Tibial nerve (tissue), 4 donors: ENCODE measurements at regions not wholly inside any gene's neighbourhood (a gene's known extent, or its start where the extent isn't known, plus 50 kb on each side); places are given as distances from the start of the nearest gene placed in this dataset.
"Not testable (repeated sequence)": the region's sequence is repeated elsewhere in the genome, so short reads cannot be mapped to it uniquely, and the experiment has no call there.

Experiments used
- DNase-seq, 2 donors: peaks; one replicate each; pipeline ENCODE4 v3.0.0-alpha.2; 2019; ENCODE audit warnings: low spot score in 2 of 2
- H3K27ac ChIP-seq, 4 donors: fragments of 200-600 bp; sonication (generic) in 3 of 4; one replicate each; pipeline ENCODE4 v1.5.1; 2017 to 2019; ENCODE audit warnings: mild to moderate bottlenecking in 1 of 4
- H3K27me3 ChIP-seq, 2 donors: fragments of 200-600 bp; sonication (generic) in 1 of 2; one replicate each; pipeline versions ENCODE4 v1.5.1 to v1.6.0; 2017 to 2019
- H3K36me3 ChIP-seq, 3 donors: fragments of 200-600 bp; sonication (generic); one replicate each; pipeline ENCODE4 v1.5.1; 2018 to 2019
- H3K4me1 ChIP-seq, 4 donors: fragments of 200-600 bp; sonication (generic) in 3 of 4; one replicate each; pipeline ENCODE4 v1.5.1; 2017 to 2019
- H3K4me3 ChIP-seq, 4 donors: fragments of 200-600 bp; sonication (generic) in 3 of 4; one replicate each; pipeline ENCODE4 v1.5.1; 2017 to 2019; ENCODE audit warnings: mild to moderate bottlenecking in 1 of 4, moderate library complexity in 1 of 4
- H3K9me3 ChIP-seq, 4 donors: fragments of 200-600 bp; sonication (generic) in 3 of 4; one replicate each; pipeline ENCODE4 v1.5.1; 2017 to 2019
- EP300 ChIP-seq, 2 donors: sonication (generic); formaldehyde crosslinking; IDR thresholded peaks; one replicate each; pipeline ENCODE4 v1.6.1; 2017; ENCODE audit warnings: antibody characterized with exemption in 2 of 2, mild to moderate bottlenecking in 1 of 2
- POLR2A ChIP-seq, 2 donors: fragments of 450-650 bp; IDR thresholded peaks; one replicate each; pipeline ENCODE4 v1.6.1; 2017; ENCODE audit warnings: antibody characterized with exemption in 2 of 2, mild to moderate bottlenecking in 2 of 2, moderate library complexity in 2 of 2
- WGBS, 2 donors: methylation state at CpG; one replicate each; pipeline ENCODE4 v1.1.5; 2018; 5-methylcytosine and 5-hydroxymethylcytosine counted together
- TF ChIP-seq, protein P1 (sequence below), 5 experiments: fragments of 200-600 bp in 3 of 5; fragments of 450-650 bp in 2 of 5; sonication (generic) in 3 of 5; IDR thresholded peaks; one replicate each; pipeline ENCODE4 v1.5.1; 2016 to 2019; ENCODE audit warnings: antibody characterized with exemption in 5 of 5, mild to moderate bottlenecking in 3 of 5, moderate library complexity in 2 of 5

GRCh38 chr6:12355354-12355753 lies 65.2 kb downstream of the EDN1 start:
- no peaks in the 10 kb centered on the region for H3K4me1 ChIP-seq
- H3K4me3 ChIP-seq: no peak overlapping the region
- no peaks in the 10 kb centered on the region for H3K36me3 ChIP-seq
- WGBS, 2 donors: 86 to 96% methylated on average over 3 of the region's 3 CpGs
- TF ChIP-seq POLR2A (IDR thresholded peaks at IDR 0.05) (no peak), EP300 (IDR thresholded peaks at IDR 0.05) (no peak)
- TF ChIP-seq, protein P1, sequence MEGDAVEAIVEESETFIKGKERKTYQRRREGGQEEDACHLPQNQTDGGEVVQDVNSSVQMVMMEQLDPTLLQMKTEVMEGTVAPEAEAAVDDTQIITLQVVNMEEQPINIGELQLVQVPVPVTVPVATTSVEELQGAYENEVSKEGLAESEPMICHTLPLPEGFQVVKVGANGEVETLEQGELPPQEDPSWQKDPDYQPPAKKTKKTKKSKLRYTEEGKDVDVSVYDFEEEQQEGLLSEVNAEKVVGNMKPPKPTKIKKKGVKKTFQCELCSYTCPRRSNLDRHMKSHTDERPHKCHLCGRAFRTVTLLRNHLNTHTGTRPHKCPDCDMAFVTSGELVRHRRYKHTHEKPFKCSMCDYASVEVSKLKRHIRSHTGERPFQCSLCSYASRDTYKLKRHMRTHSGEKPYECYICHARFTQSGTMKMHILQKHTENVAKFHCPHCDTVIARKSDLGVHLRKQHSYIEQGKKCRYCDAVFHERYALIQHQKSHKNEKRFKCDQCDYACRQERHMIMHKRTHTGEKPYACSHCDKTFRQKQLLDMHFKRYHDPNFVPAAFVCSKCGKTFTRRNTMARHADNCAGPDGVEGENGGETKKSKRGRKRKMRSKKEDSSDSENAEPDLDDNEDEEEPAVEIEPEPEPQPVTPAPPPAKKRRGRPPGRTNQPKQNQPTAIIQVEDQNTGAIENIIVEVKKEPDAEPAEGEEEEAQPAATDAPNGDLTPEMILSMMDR (IDR thresholded peaks at IDR 0.05): no peak
- H3K27me3 ChIP-seq: no peaks in the 10 kb centered on the region
- no peak overlapping the region for H3K27ac ChIP-seq
- peaks cover 0 to 30% (median 0%) of the 10 kb centered on the region in 4 donors for H3K9me3 ChIP-seq
- no peak for DNase-seq

GRCh38 chr6:12356431-12356830 lies 66.3 kb downstream of the EDN1 start:
- Histone ChIP-seq H3K4me1 (no peaks in the 10 kb centered on the region), H3K27ac (no peak overlapping the region), H3K9me3 (peaks cover 0 to 20% (median 0%) of the 10 kb centered on the region in 4 donors), H3K4me3 (no peak overlapping the region), H3K36me3 (no peaks in the 10 kb centered on the region), H3K27me3 (no peaks in the 10 kb centered on the region)
- TF ChIP-seq POLR2A (IDR thresholded peaks at IDR 0.05) (no peak), EP300 (IDR thresholded peaks at IDR 0.05) (no peak)
- TF ChIP-seq, protein P1 (IDR thresholded peaks at IDR 0.05): no peak
- DNase-seq: no peak
- 80 to 84% methylated on average over 3 of the region's 3 CpGs for WGBS, 2 donors

GRCh38 chr6:12356983-12357972 lies 67.1 kb downstream of the EDN1 start:
- H3K4me1 ChIP-seq: no peaks in the 10 kb centered on the region
- H3K27me3 ChIP-seq: no peaks in the 10 kb centered on the region
- no peaks in the 10 kb centered on the region for H3K36me3 ChIP-seq
- WGBS, 2 donors: 73 to 81% methylated on average over 11 of the region's 11 CpGs
- TF ChIP-seq, protein P1 (IDR thresholded peaks at IDR 0.05): no peak
- TF ChIP-seq EP300 (IDR thresholded peaks at IDR 0.05) (no peak), POLR2A (IDR thresholded peaks at IDR 0.05) (no peak)
- H3K27ac ChIP-seq: no peak overlapping the region
- DNase-seq: no peak
- peaks cover 0 to 12% (median 0%) of the 10 kb centered on the region in 4 donors for H3K9me3 ChIP-seq
- H3K4me3 ChIP-seq: no peak overlapping the region

DNA sequence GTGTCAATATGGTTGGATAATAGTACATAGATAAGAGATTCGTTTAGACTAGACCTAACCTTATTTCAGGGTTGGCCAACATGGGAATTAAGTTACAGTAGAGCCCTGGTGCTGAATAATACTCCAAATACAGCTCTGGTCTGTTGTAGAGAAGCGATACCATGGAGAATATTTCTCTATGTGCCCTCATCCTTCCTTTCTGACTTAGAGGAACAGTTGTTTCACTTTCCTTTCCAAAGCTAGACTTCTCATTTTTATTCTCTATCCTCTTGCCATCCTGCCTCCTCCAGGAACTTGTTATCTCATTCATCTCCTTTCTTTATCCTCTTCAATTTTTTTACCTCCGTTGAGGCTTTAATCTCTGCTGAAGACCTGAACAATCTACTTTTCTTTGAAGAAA lies 68.9 kb downstream of the EDN1 start:
- DNase-seq: no peak
- H3K36me3 ChIP-seq: no peaks in the 10 kb centered on the region
- H3K27ac ChIP-seq: no peak overlapping the region
- no peaks in the 10 kb centered on the region for H3K27me3 ChIP-seq
- H3K4me1 ChIP-seq: no peaks in the 10 kb centered on the region
- WGBS, 2 donors: 63 to 69% methylated on average over 3 of the region's 3 CpGs
- H3K4me3 ChIP-seq: no peak overlapping the region
- no peaks in the 10 kb centered on the region for H3K9me3 ChIP-seq
- TF ChIP-seq, protein P1 (IDR thresholded peaks at IDR 0.05): no peak
- TF ChIP-seq POLR2A (IDR thresholded peaks at IDR 0.05) (no peak), EP300 (IDR thresholded peaks at IDR 0.05) (no peak)

DNA sequence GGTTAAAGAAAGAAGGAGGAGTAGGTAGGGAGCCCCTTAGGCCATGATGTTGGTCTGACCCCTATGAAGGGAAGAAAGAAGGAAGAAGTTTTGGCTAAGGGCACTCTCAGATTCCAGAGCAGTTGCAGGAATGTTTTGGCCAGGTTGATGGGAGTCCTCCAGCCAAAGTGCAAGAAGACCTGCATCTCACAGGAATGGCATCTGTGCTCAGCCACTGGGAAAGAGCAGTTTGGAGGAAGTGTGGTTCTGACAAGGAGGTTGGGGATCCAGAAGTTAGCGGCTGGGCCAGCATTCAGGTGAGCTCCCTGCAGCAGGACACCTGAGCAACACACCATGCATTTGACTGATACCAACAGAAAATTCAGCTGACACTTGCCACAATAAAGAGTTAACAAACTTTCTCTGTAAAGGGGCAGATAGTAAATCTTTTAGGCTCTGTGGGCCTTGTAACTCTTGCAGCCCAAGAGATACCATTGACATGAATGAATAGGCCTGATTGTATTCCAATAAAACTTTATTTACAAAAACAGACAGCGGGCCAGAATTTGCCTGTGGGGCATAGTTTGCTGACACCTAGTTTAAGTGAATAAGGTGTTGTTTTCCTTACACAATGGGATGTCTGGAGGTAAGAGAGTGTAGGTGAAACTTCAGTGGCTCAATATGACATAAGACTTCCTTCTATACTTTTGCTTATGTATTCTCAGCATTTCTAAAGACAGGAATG lies 71.0 kb downstream of the EDN1 start:
- TF ChIP-seq EP300 (IDR thresholded peaks at IDR 0.05) (no peak), POLR2A (IDR thresholded peaks at IDR 0.05) (no peak)
- TF ChIP-seq, protein P1 (IDR thresholded peaks at IDR 0.05): no peak
- 77 to 81% methylated on average over 2 of the region's 2 CpGs for WGBS, 2 donors
- Histone ChIP-seq H3K9me3 (no peaks in the 10 kb centered on the region), H3K4me3 (no peak overlapping the region), H3K27me3 (no peaks in the 10 kb centered on the region), H3K4me1 (no peaks in the 10 kb centered on the region), H3K36me3 (no peaks in the 10 kb centered on the region), H3K27ac (no peak overlapping the region)
- no peak for DNase-seq

- H3K36me3 ChIP-seq, H3K4me1 ChIP-seq, H3K4me3 ChIP-seq, H3K9me3 ChIP-seq, DNase-seq, H3K27me3 ChIP-seq: not testable (repeated sequence)
- WGBS, 2 donors: 91 to 93% methylated on average over 6 of the region's 6 CpGs
- H3K27ac ChIP-seq: peak overlapping the region in 1 of 4 donors; percentile 12
Measured at GRCh38 chr6:12363277-12363650, 73.1 kb downstream of the EDN1 start.
